22Rv1 (cell line): ENCODE measurements at regions not wholly inside any gene's neighbourhood (a gene's known extent, or its start where the extent isn't known, plus 50 kb on each side); places are given as distances from the start of the nearest gene placed in this dataset.

Experiments used
- ZFX ChIP-seq: fragments of 450-650 bp; IDR thresholded peaks from 2 replicates; pipeline ENCODE4 v1.6.1; 2017; ENCODE audit warnings: antibody characterized with exemption, borderline replicate concordance
- TF ChIP-seq, protein P1 (sequence below): fragments of 450-650 bp; IDR thresholded peaks from 2 replicates; pipeline ENCODE4 v1.5.1; 2017; ENCODE audit warnings: mild to moderate bottlenecking

DNA sequence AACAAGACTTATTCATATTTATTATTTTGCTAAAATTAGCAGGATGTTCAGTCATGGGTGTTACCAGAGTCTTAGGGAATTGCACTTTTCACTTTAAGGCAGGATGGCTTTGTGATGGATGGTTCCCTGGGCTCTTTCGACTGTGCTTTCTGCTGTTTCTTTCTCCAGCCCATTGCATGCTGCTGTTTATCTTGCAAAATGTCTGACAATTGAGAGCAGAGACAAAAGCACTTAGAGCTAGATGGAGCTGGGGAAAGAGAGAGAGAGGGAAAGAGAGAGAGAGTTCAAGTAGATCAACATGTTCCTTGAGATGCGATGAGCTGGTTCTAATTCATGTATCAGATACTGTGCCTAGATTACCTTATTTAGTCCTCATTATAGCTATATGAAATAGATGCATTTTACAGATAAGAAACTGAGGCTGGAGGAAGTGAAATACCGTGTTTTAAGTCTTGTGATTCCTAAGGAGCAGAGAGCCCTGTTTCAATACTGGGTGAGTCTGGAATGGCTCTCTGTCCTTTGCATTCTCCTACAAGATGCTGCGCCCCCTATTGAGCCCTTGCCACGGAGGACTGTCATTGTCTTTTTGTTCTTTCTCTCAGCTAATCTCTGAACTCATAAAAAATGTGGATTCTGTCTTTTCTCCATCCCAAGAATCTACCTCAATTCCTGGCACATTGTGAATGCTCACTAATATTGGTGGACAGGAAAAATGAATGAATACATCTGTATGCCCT lies 227.9 kb downstream of the ALG10B start:
- TF ChIP-seq, protein P1, sequence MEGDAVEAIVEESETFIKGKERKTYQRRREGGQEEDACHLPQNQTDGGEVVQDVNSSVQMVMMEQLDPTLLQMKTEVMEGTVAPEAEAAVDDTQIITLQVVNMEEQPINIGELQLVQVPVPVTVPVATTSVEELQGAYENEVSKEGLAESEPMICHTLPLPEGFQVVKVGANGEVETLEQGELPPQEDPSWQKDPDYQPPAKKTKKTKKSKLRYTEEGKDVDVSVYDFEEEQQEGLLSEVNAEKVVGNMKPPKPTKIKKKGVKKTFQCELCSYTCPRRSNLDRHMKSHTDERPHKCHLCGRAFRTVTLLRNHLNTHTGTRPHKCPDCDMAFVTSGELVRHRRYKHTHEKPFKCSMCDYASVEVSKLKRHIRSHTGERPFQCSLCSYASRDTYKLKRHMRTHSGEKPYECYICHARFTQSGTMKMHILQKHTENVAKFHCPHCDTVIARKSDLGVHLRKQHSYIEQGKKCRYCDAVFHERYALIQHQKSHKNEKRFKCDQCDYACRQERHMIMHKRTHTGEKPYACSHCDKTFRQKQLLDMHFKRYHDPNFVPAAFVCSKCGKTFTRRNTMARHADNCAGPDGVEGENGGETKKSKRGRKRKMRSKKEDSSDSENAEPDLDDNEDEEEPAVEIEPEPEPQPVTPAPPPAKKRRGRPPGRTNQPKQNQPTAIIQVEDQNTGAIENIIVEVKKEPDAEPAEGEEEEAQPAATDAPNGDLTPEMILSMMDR: peak; percentile 52
- TF ChIP-seq ZFX: no peak
